ENCODE measurements at regions not wholly inside any gene's neighbourhood (a gene's known extent, or its start where the extent isn't known, plus 50 kb on each side); places are given as distances from the start of the nearest gene placed in this dataset.
"Not testable (repeated sequence)": the region's sequence is repeated elsewhere in the genome, so short reads cannot be mapped to it uniquely, and the experiment has no call there.

DNA sequence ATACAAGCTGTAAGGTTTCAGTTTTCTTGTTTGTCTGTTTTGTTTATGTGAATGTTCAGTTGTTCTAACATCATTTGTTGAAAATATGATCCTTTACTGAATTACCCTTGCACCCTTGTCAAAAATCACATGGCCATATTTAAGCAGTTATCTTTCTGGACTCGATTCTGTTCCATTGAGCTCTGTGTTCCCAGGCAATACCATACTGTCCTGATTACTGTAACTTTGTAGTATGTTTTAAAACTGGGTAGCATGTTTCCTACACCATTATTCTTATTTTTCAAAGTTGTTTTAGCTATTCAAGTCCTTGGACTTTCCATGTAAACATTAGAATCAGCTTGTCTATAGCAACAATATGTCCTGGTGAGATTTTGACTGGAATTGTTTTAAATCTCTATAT is 66.7 kb upstream of the PRSS3 start:
- TF ChIP-seq EP300 (IDR thresholded peaks at IDR 0.05; ENCODE audit: low read depth) = no peak
- no peak for TF ChIP-seq POLR2A (IDR thresholded peaks at IDR 0.05)
- TF ChIP-seq, protein P1, sequence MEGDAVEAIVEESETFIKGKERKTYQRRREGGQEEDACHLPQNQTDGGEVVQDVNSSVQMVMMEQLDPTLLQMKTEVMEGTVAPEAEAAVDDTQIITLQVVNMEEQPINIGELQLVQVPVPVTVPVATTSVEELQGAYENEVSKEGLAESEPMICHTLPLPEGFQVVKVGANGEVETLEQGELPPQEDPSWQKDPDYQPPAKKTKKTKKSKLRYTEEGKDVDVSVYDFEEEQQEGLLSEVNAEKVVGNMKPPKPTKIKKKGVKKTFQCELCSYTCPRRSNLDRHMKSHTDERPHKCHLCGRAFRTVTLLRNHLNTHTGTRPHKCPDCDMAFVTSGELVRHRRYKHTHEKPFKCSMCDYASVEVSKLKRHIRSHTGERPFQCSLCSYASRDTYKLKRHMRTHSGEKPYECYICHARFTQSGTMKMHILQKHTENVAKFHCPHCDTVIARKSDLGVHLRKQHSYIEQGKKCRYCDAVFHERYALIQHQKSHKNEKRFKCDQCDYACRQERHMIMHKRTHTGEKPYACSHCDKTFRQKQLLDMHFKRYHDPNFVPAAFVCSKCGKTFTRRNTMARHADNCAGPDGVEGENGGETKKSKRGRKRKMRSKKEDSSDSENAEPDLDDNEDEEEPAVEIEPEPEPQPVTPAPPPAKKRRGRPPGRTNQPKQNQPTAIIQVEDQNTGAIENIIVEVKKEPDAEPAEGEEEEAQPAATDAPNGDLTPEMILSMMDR (IDR thresholded peaks at IDR 0.05) = no peak
- no peak for TF ChIP-seq POLR2AphosphoS5 (IDR thresholded peaks at IDR 0.05)
- 82 to 94% methylated on average over 1 of the region's 1 CpG for WGBS, 2 donors (ENCODE audit: low coverage in 1 of 2)
- H3K9me3 ChIP-seq = peaks cover 0 to 3% of the 10 kb centered on the region in 2 donors
- no peak overlapping the region for H3K27ac ChIP-seq
- no peaks in the 10 kb centered on the region for H3K4me1 ChIP-seq
- H3K4me3 ChIP-seq = no peak overlapping the region
- DNase-seq = no peak
- no peaks in the 10 kb centered on the region for H3K27me3 ChIP-seq
- intact Hi-C loops (cut with DNase I; ENCODE audit: low total_unique reads) = no loop called here
- H3K36me3 ChIP-seq = no peaks in the 10 kb centered on the region
- in situ Hi-C loops (cut with MboI; ENCODE audit: low pct_ligation_motif_present in 1 of 4, low pct_unique_long_range_greater_than_20kb in 1 of 4, low sequenced_read_pairs in 3 of 4) = loop anchor here in 3 of 4 donors (10.0 kb wide), 2 partner anchors 94 to 104 kb away; no protein-coding TSS in a partner anchor

DNA sequence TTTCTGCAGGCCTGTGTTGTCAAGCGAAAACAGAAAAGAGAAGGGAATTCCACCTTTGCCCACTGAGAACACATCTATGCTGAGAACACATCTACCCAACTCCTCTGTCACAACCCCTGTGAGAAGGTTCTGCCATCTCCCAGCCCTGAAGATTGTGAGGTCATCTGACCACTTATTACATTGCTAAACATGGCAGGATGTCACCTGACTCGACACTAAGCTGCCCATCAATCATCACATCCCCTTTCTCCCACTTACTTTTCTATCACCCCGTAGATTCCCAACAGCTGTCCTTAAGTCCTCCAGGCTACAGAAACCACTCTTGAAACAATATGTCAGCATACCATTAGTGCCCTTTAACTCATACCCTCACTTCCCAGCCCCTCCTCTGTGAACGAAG is 64.2 kb upstream of the PRSS3 start:
- Histone ChIP-seq H3K27me3 (no peaks in the 10 kb centered on the region), H3K27ac (no peak overlapping the region), H3K4me1 (peaks cover 0 to 10% (median 2%) of the 10 kb centered on the region in 4 donors), H3K9me3 (peaks cover 0 to 3% of the 10 kb centered on the region in 2 donors), H3K4me3 (no peak overlapping the region), H3K36me3 (no peaks in the 10 kb centered on the region)
- in situ Hi-C loops (cut with MboI; ENCODE audit: low pct_ligation_motif_present in 1 of 4, low pct_unique_long_range_greater_than_20kb in 1 of 4, low sequenced_read_pairs in 3 of 4) (no loop called here), intact Hi-C loops (cut with DNase I; ENCODE audit: low total_unique reads) (no loop called here)
- TF ChIP-seq, protein P1 (IDR thresholded peaks at IDR 0.05) = no peak
- no peak for TF ChIP-seq POLR2AphosphoS5 (IDR thresholded peaks at IDR 0.05)
- no peak for TF ChIP-seq EP300 (IDR thresholded peaks at IDR 0.05; ENCODE audit: low read depth)
- no peak for TF ChIP-seq POLR2A (IDR thresholded peaks at IDR 0.05)
- WGBS, 2 donors (ENCODE audit: low coverage in 1 of 2) = 55 to 76% methylated on average over 3 to 4 of the region's 4 CpGs
- DNase-seq = no peak

DNA sequence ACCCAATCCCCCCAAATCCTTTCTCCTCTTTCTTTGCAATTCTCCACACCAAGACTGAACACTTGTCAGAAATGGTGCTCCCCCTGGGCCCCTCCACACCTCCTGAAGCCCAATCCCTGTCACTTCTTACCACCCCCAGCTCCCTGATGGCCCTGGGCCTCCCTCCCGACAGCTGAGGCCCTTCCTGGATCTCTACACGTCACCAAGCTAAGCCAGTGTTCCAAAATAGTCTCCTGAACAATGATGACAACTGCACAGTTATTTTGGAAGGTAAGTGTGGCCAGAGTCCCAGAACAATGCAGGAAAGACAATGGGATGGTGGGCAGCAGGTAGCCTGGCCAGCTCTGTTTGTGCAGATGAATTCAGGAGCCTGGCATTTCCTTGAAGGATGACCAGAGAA is 63.7 kb upstream of the PRSS3 start:
- Histone ChIP-seq H3K27ac (no peak overlapping the region), H3K9me3 (peaks cover 0 to 3% of the 10 kb centered on the region in 2 donors), H3K27me3 (no peaks in the 10 kb centered on the region), H3K4me1 (peaks cover 0 to 10% (median 2%) of the 10 kb centered on the region in 4 donors), H3K4me3 (no peak overlapping the region), H3K36me3 (no peaks in the 10 kb centered on the region)
- in situ Hi-C loops (cut with MboI; ENCODE audit: low pct_ligation_motif_present in 1 of 4, low pct_unique_long_range_greater_than_20kb in 1 of 4, low sequenced_read_pairs in 3 of 4) (no loop called here), intact Hi-C loops (cut with DNase I; ENCODE audit: low total_unique reads) (no loop called here)
- 70 to 83% methylated on average over 1 to 2 of the region's 2 CpGs for WGBS, 2 donors (ENCODE audit: low coverage in 1 of 2)
- DNase-seq = no peak
- TF ChIP-seq POLR2A (IDR thresholded peaks at IDR 0.05) (no peak), EP300 (IDR thresholded peaks at IDR 0.05; ENCODE audit: low read depth) (no peak), POLR2AphosphoS5 (IDR thresholded peaks at IDR 0.05) (no peak)
- TF ChIP-seq, protein P1 (IDR thresholded peaks at IDR 0.05) = no peak

DNA sequence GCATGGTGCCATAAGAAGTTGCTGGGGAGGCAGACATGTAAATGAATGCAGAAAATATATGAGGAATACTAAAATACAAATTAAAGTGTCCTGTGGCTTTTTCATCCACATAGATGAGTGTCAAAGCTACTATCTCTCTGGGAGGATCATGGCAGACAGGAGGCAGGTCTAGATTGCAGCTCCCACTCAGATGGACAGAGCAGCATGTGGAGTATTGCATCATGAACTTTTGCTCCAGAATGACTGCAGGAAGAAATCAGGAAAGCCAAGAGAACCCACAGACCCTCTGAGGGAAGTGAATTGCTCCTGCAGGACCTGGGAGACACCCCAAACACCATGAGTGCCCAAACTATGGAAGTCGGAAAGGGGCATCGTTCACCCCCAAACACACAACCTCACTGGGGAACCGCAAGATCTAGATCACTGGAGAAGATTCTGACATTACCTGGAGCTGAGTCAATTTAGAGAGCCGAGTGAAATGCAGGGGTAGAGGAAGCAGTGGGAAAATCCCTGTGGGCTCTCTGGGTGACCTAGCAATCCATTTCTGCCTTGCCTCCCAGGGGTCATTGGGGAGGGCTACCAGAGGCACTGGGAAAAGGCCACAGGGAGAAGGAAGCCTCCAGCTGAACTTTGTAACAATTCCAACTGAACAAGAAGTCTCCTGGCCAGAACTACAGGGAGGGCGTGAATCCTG is 61.0 kb upstream of the PRSS3 start:
- in situ Hi-C loops (cut with MboI; ENCODE audit: low pct_ligation_motif_present in 1 of 4, low pct_unique_long_range_greater_than_20kb in 1 of 4, low sequenced_read_pairs in 3 of 4); intact Hi-C loops (cut with DNase I; ENCODE audit: low total_unique reads); DNase-seq; H3K9me3 ChIP-seq; H3K27me3 ChIP-seq; H3K36me3 ChIP-seq; H3K4me3 ChIP-seq: not testable (repeated sequence)
- 79 to 89% methylated on average over 3 to 5 of the region's 5 CpGs for WGBS, 2 donors (ENCODE audit: low coverage in 1 of 2)
- peak overlapping the region; percentile 6 to 78 (median 55) for H3K27ac ChIP-seq
- peaks cover 0 to 10% (median 2%) of the 10 kb centered on the region in 4 donors for H3K4me1 ChIP-seq

Measured in transverse colon (tissue), 4 donors.